NT2/D1 (cell line): ENCODE measurements at regions not wholly inside any gene's neighbourhood (a gene's known extent, or its start where the extent isn't known, plus 50 kb on each side); places are given as distances from the start of the nearest gene placed in this dataset.

ENCODE experiments used
- YY1 ChIP-seq: IDR thresholded peaks from 2 replicates; pipeline ENCODE4 v1.6.1; 2011; ENCODE audit not compliant: insufficient read length, insufficient read depth
- ZNF274 ChIP-seq: IDR thresholded peaks from 2 replicates; pipeline ENCODE4 v1.6.1; 2011; ENCODE audit warnings: mild to moderate bottlenecking, low read depth, low read length

GRCh38 chr13:44678197-44678596, 102.1 kb upstream of the TSC22D1 start:
- TF ChIP-seq ZNF274 (no peak), YY1 (no peak)
